ENCODE measurements at regions not wholly inside any gene's neighbourhood (a gene's known extent, or its start where the extent isn't known, plus 50 kb on each side); places are given as distances from the start of the nearest gene placed in this dataset.
"Not testable (repeated sequence)": the region's sequence is repeated elsewhere in the genome, so short reads cannot be mapped to it uniquely, and the experiment has no call there.

- DNase-seq (ENCODE audit: extremely low spot score): no peak
- TF ChIP-seq, protein P1, sequence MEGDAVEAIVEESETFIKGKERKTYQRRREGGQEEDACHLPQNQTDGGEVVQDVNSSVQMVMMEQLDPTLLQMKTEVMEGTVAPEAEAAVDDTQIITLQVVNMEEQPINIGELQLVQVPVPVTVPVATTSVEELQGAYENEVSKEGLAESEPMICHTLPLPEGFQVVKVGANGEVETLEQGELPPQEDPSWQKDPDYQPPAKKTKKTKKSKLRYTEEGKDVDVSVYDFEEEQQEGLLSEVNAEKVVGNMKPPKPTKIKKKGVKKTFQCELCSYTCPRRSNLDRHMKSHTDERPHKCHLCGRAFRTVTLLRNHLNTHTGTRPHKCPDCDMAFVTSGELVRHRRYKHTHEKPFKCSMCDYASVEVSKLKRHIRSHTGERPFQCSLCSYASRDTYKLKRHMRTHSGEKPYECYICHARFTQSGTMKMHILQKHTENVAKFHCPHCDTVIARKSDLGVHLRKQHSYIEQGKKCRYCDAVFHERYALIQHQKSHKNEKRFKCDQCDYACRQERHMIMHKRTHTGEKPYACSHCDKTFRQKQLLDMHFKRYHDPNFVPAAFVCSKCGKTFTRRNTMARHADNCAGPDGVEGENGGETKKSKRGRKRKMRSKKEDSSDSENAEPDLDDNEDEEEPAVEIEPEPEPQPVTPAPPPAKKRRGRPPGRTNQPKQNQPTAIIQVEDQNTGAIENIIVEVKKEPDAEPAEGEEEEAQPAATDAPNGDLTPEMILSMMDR (IDR thresholded peaks at IDR 0.05; ENCODE audit: control extremely low read depth, extremely low read depth, low read depth, missing control alignments): no peak
- ChIA-PET CTCF (interaction anchor here (2.3 kb wide), 1 partner anchor 9 kb away, joined by 14 read pairs; no protein-coding TSS in a partner anchor), POLR2A (no interaction called here)
These were observed 519.1 kb downstream of the RNF144A start for GRCh38 chr2:7436096-7436906.

DNA sequence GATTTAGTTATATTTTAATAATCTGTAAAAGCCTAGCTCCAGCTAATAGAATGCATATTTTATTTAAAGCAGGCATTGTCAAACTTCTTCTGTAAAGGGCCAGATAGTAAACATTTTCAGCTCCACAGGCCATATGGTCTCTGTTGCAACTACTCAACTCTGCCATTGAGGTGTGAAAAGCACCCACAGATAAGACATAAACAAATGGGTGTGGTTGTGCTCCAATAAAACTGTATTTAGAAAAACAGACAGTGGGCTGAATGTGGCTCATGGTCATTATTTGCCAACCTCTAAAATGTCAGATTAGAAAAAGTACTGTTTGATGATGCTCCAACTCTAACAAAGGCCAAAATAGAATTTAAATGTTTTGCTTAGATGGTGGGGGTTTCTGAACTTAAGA, 519.9 kb downstream of the RNF144A start:
- TF ChIP-seq, protein P1 (IDR thresholded peaks at IDR 0.05; ENCODE audit: control extremely low read depth, extremely low read depth, low read depth, missing control alignments): no peak
- CTCF ChIA-PET: interaction anchor here (2.3 kb wide), 1 partner anchor 10 kb away, joined by 14 read pairs; no protein-coding TSS in a partner anchor
- no peak for DNase-seq (ENCODE audit: extremely low spot score)
- POLR2A ChIA-PET: no interaction called here

DNA sequence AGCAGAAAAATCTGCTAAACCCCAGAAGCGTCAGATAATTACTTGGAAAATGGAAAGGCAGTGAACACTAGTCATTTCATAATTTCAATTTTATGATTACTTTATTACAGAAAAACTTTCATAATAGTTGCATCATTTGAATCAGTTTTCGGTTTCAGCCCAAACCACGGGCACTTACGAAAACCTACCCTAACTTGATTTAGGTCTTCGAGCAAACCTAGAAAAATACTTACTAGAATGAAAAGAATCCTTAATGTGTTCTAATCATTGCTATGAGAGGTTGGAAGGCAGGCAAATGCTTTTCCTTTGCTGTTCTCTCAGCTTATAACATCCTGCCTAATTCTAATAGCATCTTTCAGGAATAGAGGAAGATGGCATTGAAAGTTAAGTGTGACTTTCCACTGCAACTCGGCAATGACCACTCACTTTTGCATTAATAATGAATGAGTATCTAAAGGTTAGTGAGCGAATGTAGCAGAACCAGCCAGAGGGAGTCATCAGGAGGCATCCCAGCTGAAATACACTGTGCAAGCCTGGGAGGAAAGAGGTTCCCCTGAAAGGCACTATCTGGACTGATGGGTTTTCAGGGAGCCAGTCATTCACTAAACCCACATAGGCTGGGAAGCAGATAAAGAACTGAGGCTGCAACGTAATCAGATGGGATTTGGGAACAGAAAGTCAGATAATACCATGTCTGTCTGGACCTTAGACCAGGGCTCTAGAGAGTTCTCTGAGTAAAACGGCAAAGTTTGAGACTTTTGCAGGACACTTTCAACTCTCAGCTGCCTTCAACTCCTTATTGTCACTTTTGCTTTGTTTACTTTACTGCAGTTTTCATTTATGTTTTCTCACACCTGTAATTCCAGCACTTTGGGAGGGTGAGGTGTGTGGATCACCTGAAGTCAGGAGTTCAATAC, 520.8 kb downstream of the RNF144A start:
- ChIA-PET CTCF (interaction anchor here (2.3 kb wide), 1 partner anchor 10 kb away, joined by 14 read pairs; no protein-coding TSS in a partner anchor), POLR2A (no interaction called here)
- TF ChIP-seq, protein P1 (IDR thresholded peaks at IDR 0.05; ENCODE audit: control extremely low read depth, extremely low read depth, low read depth, missing control alignments): no peak
- DNase-seq (ENCODE audit: extremely low spot score): no peak

GRCh38 chr2:7438855-7439254, 521.6 kb downstream of the RNF144A start:
- DNase-seq (ENCODE audit: extremely low spot score): no peak
- POLR2A ChIA-PET: no interaction called here
- TF ChIP-seq, protein P1 (IDR thresholded peaks at IDR 0.05; ENCODE audit: control extremely low read depth, extremely low read depth, low read depth, missing control alignments): no peak
- CTCF ChIA-PET: no interaction called here

DNA sequence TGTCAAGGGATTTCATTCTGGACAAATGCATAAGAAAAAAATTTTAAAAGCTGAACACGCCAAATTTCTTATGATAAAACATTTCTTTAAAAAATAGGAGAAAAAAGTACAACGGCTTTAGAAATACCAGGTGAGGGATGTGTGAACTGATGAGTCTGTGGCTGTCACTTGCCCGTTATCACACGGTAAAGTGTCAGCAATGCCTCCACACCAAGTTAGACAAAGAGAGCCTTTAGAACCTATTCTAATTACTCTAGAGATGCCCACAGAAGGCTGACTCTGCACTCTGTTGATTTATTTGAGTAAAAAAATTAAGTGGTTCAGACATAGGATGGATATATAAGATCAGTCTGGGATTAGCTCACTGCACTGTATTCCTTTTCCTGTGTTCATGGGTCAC, 523.8 kb downstream of the RNF144A start:
- DNase-seq (ENCODE audit: extremely low spot score): no peak
- TF ChIP-seq, protein P1 (IDR thresholded peaks at IDR 0.05; ENCODE audit: control extremely low read depth, extremely low read depth, low read depth, missing control alignments): no peak
- ChIA-PET POLR2A (no interaction called here), CTCF (interaction anchor here (0.8 to 3.4 kb wide), 2 partner anchors 9 to 13 kb away, joined by 3 to 13 read pairs; no protein-coding TSS in a partner anchor)

- DNase-seq (ENCODE audit: extremely low spot score); POLR2A ChIA-PET: not testable (repeated sequence)
- CTCF ChIA-PET: interaction anchor here (3.4 kb wide), 1 partner anchor 14 kb away, joined by 13 read pairs; no protein-coding TSS in a partner anchor
These were observed 524.6 kb downstream of the RNF144A start for GRCh38 chr2:7441841-7442240.
